PC-3 (cell line): ENCODE measurements at regions not wholly inside any gene's neighbourhood (a gene's known extent, or its start where the extent isn't known, plus 50 kb on each side); places are given as distances from the start of the nearest gene placed in this dataset.

Experiments
- CTCF ChIP-seq: fragments of 300-600 bp; sonication (generic); conservative IDR thresholded peaks from 2 replicates; pipeline ENCODE4 v1.5.1; 2017; ENCODE audit warnings: antibody characterized with exemption, low read depth, mild to moderate bottlenecking, low read length
- EZH2 ChIP-seq: fragments of 300-600 bp; sonication (generic); IDR thresholded peaks from one replicate; pipeline ENCODE4 v1.6.1; 2017; ENCODE audit warnings: antibody characterized with exemption, mild to moderate bottlenecking, low read length; ENCODE audit not compliant: unreplicated experiment
- EZH2phosphoT487 ChIP-seq: fragments of 300-600 bp; sonication (generic); IDR thresholded peaks from 2 replicates; pipeline ENCODE4 v1.6.1; 2018; ENCODE audit warnings: mild to moderate bottlenecking, antibody characterized with exemption, low read length, borderline replicate concordance

- TF ChIP-seq CTCF = no peak
- TF ChIP-seq EZH2 = no peak
- TF ChIP-seq EZH2phosphoT487 = no peak
These were observed 119.1 kb downstream of the NDUFA10 start for GRCh38 chr2:239905884-239906654.
